ENCODE measurements at regions not wholly inside any gene's neighbourhood (a gene's known extent, or its start where the extent isn't known, plus 50 kb on each side); places are given as distances from the start of the nearest gene placed in this dataset.

DNA sequence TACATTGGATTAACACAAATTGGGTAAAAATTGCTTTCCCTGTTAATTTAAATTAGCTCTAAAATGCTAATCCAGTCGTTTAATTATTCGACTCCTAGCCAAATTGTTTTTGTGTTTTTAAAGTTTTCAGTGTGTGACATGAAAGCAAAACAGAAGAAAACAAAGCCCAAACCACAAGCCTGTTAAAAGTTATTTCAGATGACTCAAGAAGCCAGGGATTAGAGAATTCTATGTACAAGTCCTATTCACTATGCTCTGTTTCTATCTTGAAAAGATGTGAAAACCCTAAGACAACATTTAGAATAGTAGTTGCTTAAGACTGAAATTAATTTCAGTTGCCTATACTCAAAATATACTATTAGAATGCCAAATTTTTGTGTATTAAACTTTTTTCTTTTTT lies 294.8 kb upstream of the ADAMTS5 start:
- intact Hi-C loops (cut with DNase I) = no loop called here
- TF ChIP-seq POLR2A (IDR thresholded peaks at IDR 0.05) (no peak), CTCF (IDR thresholded peaks at IDR 0.05) (no peak)
- Histone ChIP-seq H3K27ac (no peak overlapping the region), H3K4me1 (no peaks in the 10 kb centered on the region), H3K9me3 (no peaks in the 10 kb centered on the region), H3K27me3 (no peaks in the 10 kb centered on the region), H3K4me3 (no peak overlapping the region), H3K36me3 (replicated peaks in 1 of 2; ENCODE audit: insufficient read depth in 1 of 2, low read depth in 2 of 2) (no peaks in the 10 kb centered on the region)
- WGBS, 2 donors = 90 to 92% methylated on average over 2 of the region's 2 CpGs
- DNase-seq (no peak), ATAC-seq (no peak)

DNA sequence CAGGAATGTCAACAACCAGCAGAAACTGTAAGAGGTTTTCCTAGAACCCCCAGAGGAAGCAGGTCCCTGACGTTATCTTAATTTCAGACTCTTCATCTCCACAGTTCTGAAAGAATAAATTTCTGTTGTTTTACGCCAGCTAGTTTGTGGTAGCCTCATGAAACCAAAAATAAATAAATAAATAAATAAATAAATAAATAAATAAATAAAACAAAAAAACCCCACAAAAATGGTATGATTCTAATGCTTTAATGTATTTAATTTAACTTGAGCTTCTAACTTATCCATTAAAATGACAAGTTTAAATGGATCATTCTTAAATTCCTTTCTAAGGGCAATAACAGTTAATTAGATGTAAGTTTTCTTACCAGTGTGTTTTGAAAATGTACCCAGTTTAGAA lies 293.8 kb upstream of the ADAMTS5 start:
- H3K27ac ChIP-seq = no peak overlapping the region
- 81 to 90% methylated on average over 2 of the region's 2 CpGs for WGBS, 2 donors
- no peak for DNase-seq
- ATAC-seq = no peak
- no peaks in the 10 kb centered on the region for H3K27me3 ChIP-seq
- no peak overlapping the region for H3K4me3 ChIP-seq
- no peak for TF ChIP-seq CTCF (IDR thresholded peaks at IDR 0.05)
- intact Hi-C loops (cut with DNase I) = no loop called here
- H3K4me1 ChIP-seq = no peaks in the 10 kb centered on the region
- no peaks in the 10 kb centered on the region for H3K36me3 ChIP-seq (replicated peaks in 1 of 2; ENCODE audit: insufficient read depth in 1 of 2, low read depth in 2 of 2)
- no peaks in the 10 kb centered on the region for H3K9me3 ChIP-seq

- no peak overlapping the region for H3K4me3 ChIP-seq
- no peak for TF ChIP-seq POLR2A (IDR thresholded peaks at IDR 0.05)
- no peak for TF ChIP-seq CTCF (IDR thresholded peaks at IDR 0.05)
- ATAC-seq = no peak
- no peaks in the 10 kb centered on the region for H3K9me3 ChIP-seq
- intact Hi-C loops (cut with DNase I) = no loop called here
- no peaks in the 10 kb centered on the region for H3K36me3 ChIP-seq (replicated peaks in 1 of 2; ENCODE audit: insufficient read depth in 1 of 2, low read depth in 2 of 2)
- 85 to 87% methylated on average over 10 of the region's 10 CpGs for WGBS, 2 donors
- DNase-seq = no peak
- H3K27me3 ChIP-seq = no peaks in the 10 kb centered on the region
- H3K27ac ChIP-seq = no peak overlapping the region
- H3K4me1 ChIP-seq = no peaks in the 10 kb centered on the region
Observed at GRCh38 chr21:27258742-27259448, 292.0 kb upstream of the ADAMTS5 start.

DNA sequence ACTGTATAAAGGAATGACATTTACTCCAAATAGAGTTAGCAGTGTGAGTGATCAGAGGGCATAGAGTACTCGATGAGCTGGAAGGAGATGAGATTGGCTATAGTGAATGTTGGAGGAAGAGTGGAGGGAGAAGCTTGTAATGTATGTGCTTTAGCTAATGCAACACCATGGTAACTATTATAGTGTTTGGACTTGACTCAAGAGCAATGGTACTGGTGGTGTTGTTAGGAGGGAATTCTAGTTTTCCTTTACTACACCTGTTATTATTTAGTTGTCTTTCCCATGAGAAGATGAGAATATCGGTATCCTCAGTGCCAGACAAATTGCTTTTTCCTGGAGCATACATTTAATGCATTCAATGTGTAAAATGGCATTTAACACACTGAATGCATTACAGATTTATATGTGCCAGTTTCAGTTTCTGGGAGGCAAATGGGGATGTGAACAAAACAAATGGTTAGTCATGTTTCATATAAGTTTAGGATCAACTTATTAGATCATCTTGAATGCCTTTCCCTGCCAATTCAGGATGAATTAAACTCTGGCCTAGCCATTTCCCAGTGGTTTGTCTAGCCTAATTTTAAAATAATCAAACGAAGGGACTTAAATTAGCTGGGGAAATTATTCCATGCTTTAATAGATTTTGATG lies 291.1 kb upstream of the ADAMTS5 start:
- TF ChIP-seq POLR2A (IDR thresholded peaks at IDR 0.05) (no peak), CTCF (IDR thresholded peaks at IDR 0.05) (no peak)
- Histone ChIP-seq H3K4me1 (no peaks in the 10 kb centered on the region), H3K36me3 (replicated peaks in 1 of 2; ENCODE audit: insufficient read depth in 1 of 2, low read depth in 2 of 2) (no peaks in the 10 kb centered on the region), H3K27me3 (no peaks in the 10 kb centered on the region), H3K4me3 (no peak overlapping the region), H3K27ac (no peak overlapping the region), H3K9me3 (no peaks in the 10 kb centered on the region)
- intact Hi-C loops (cut with DNase I) = no loop called here
- no peak for ATAC-seq
- WGBS, 2 donors = 62 to 69% methylated on average over 3 of the region's 3 CpGs
- no peak for DNase-seq

DNA sequence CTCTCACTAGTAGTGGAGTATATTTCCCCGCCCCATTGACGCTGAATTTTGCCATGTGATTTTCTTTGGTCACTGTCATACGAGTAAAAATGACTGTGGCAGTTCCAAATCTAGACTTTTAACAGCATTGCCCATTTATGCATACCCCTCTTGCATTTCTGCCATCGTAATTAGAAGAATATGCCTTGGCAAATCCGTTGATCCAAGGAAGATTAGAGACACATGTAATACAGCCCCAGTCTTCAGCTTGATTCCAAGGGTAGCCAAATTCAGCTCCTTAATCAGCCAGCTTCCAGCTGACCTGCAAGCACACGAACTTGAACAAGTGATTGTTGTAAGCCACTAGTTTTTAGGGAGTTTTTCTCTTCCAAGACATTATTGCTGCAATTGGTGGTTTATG lies 290.3 kb upstream of the ADAMTS5 start:
- no peak overlapping the region for H3K27ac ChIP-seq
- H3K36me3 ChIP-seq (replicated peaks in 1 of 2; ENCODE audit: insufficient read depth in 1 of 2, low read depth in 2 of 2) = no peaks in the 10 kb centered on the region
- H3K27me3 ChIP-seq = no peaks in the 10 kb centered on the region
- intact Hi-C loops (cut with DNase I) = no loop called here
- 67 to 78% methylated on average over 6 of the region's 6 CpGs for WGBS, 2 donors
- DNase-seq = no peak
- H3K4me1 ChIP-seq = no peaks in the 10 kb centered on the region
- TF ChIP-seq POLR2A (IDR thresholded peaks at IDR 0.05) (no peak), CTCF (IDR thresholded peaks at IDR 0.05) (no peak)
- no peak overlapping the region for H3K4me3 ChIP-seq
- H3K9me3 ChIP-seq = no peaks in the 10 kb centered on the region
- no peak for ATAC-seq
